ENCODE measurements at regions not wholly inside any gene's neighbourhood (a gene's known extent, or its start where the extent isn't known, plus 50 kb on each side); places are given as distances from the start of the nearest gene placed in this dataset.

GRCh38 chr2:184049566-184049965 is 548.8 kb upstream of the ZNF804A start:
- no peak for TF ChIP-seq POLR2AphosphoS5 (IDR thresholded peaks at IDR 0.05; ENCODE audit: borderline replicate concordance, low read depth, low read length)
- TF ChIP-seq EZH2 (IDR thresholded peaks at IDR 0.05), result no peak
